GM12872 (cell line): ENCODE measurements at regions not wholly inside any gene's neighbourhood (a gene's known extent, or its start where the extent isn't known, plus 50 kb on each side); places are given as distances from the start of the nearest gene placed in this dataset.

Experiments used
- TF ChIP-seq, protein P1 (sequence below): IDR thresholded peaks from 3 replicates; pipeline ENCODE4 v1.5.1; 2011; ENCODE audit warnings: low read depth, mild to moderate bottlenecking, low read length, moderate library complexity; ENCODE audit not compliant: insufficient read depth

DNA sequence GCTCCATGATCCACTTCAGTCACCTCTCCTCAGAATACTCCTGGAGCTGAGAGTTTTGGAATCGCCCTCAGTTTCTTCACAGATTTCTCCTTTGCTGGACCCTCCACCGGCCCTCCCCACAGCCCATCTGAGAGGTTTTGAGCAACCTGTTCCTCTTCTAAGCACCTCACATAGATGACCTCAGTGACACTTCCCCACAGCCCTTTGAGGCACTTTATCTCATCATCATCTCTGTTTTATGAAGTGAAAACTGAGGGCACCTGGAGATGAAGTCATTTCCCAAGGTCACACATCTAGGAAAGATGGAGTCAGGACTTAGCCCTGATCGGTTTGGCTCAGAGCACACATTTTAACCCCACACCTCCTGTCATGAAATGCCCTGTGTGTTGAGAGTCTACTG is 76.8 kb upstream of the ZNF281 start:
- TF ChIP-seq, protein P1, sequence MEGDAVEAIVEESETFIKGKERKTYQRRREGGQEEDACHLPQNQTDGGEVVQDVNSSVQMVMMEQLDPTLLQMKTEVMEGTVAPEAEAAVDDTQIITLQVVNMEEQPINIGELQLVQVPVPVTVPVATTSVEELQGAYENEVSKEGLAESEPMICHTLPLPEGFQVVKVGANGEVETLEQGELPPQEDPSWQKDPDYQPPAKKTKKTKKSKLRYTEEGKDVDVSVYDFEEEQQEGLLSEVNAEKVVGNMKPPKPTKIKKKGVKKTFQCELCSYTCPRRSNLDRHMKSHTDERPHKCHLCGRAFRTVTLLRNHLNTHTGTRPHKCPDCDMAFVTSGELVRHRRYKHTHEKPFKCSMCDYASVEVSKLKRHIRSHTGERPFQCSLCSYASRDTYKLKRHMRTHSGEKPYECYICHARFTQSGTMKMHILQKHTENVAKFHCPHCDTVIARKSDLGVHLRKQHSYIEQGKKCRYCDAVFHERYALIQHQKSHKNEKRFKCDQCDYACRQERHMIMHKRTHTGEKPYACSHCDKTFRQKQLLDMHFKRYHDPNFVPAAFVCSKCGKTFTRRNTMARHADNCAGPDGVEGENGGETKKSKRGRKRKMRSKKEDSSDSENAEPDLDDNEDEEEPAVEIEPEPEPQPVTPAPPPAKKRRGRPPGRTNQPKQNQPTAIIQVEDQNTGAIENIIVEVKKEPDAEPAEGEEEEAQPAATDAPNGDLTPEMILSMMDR: no peak

DNA sequence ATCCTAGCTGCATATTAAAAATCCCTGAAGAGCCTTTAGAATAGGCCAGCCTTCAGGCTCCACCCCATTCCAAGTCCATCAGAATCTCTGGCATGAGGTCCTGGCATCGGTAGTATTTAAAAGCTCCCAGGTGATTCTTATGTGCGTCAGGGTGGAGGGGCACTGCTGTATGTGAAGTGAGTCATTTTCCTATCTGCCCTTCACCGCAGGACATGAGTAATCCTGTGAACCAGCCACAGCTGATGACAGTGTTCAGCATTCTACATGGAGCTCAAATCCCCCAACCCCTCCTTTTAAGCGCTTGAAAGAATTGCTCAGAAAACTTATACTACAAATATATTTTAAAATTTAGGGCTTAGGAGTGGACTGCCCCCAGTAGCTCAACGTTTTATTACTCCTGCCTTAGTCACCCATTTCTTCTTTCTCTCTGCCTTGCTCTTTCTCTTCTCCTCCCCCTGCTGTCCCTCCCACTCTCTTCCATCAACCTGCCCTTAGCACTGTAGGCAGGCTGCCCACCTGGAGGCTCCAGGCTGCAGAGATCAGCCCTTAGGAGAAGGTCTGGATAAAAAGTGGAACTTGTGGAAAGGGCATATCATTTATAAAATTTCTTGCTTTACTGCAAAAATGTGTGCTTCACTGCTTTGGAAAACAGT is 73.8 kb upstream of the ZNF281 start:
- TF ChIP-seq, protein P1: no peak

DNA sequence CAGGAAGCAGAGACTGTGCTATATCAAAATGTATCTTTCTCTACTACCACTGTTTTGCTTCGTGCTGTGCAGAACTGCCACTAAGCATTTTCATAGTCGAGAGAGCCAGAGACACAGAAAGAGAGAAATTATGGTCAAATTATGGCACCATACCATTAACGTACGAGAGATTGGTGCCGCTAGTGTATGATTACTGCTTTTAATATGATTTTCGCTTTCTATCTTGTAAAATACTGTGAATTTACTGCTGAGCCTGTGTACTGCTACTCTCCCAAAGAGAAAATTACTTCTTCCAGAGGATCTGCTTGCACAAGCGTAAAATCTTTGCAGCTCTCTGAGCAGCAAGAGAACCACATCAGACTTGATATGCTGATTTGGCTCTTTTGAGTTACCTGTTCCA is 71.1 kb upstream of the ZNF281 start:
- TF ChIP-seq, protein P1: no peak

DNA sequence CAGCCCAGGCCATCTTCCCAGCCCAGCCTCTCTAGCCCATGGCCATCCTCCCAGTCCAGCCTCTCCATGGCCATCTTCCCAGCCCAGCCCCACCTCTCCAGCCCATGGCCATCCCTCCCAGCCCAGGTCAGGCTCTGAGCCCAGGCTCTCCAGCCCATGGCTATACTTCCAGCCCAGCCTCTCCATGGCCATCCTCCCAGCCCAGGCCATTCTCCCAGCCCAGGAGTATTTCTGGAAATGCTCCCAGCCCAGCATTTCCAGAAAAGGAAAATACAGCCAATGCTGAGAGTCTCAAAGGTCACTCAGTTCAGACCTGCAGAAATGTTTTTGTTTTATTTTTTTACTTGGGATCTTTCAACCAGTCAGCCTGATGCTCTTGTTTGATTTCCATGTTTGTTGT is 70.0 kb upstream of the ZNF281 start:
- TF ChIP-seq, protein P1: no peak

DNA sequence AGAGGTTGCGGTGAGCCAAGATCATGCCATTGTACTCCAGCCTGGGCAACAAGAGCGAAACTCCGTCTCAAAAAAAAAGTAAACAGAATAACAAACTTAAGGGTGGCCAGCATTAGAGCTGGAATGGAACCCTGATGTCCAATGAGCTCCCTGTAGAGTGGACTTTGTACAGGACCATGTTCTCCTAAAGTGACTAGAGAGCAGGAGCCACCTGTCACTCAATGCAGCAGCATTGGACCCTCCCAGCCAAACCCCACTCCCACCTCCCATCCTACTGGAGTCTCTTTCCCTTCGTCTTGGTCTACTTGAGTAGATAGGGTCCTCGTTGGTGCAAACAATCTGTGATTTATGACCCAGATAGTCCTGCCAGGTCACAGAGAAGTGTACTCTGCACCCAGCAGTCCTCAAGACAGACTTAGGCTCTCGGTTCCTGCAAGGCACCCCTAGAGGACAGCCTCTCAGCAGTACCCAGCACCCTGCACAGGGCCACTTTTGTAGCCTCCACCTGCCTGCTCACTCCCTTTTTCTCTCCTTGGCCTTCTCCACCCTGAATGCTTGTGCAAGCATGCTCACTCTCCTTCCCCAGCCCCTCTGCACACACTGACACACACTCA is 69.2 kb upstream of the ZNF281 start:
- TF ChIP-seq, protein P1: no peak

DNA sequence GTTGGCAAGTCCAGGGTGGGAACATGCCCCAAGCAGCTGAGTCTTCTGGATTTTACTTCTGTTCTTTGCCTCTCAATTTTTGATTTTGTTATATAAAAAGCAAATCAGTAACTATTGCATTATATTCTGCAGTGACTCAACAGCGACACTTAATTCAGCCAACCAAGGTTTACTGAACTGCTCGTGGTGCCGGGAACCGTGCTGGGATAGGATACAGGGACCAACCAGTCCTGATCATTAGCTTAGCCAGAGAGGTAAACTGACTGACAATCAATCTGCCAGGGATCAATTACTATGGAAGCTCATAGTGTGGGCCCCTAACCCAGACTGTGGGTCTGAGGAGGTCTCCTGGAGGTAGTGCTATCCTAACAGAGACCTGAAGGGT is 68.4 kb upstream of the ZNF281 start:
- TF ChIP-seq, protein P1: no peak

DNA sequence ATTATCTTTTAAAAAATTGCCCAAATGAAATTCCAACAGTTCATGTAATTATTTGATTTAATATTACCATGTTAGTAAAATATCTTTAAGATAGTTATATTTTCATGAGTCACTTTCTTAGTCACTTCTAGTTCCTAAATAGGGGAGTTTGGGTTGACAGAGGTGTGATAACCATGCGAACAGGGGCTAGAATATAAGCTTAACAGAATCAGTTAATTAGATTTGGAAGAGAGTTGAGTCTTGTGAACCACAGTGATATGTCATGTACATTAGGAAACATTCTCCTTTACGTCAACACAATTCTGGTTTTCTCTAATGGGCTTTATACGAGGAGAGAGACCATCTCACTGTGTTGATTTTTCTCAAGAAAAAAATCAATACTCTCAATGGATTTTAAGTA is 64.8 kb upstream of the ZNF281 start:
- TF ChIP-seq, protein P1: no peak
